K562 (cell line): ENCODE measurements at regions not wholly inside any gene's neighbourhood (a gene's known extent, or its start where the extent isn't known, plus 50 kb on each side); places are given as distances from the start of the nearest gene placed in this dataset.

ENCODE experiments used
- ATAC-seq: fragments of 200-7000 bp; cut with Tn5 transposase; 3 replicates; pipeline ENCODE4 v1.9.1; 2020; ENCODE audit warnings: moderate library complexity
- BruUV-seq: library from RNA; stranded (reverse); fragments of 400-500 nt; replicated peaks from 2 replicates; lab custom pipeline; 2021; lab: Mats Ljungman, UMichigan
- CTCF ChIA-PET: fragments of 300-600 bp; formaldehyde crosslinking; extraction: SDS; loops from one replicate; lab custom pipeline; 2021; ENCODE audit warnings: low intra/inter-chr PET ratio; lab: Yijun Ruan, JAX
- POLR2A ChIA-PET: fragments of 300-600, 350-650 bp; sonication (Branson Sonifier 250); formaldehyde crosslinking; extraction: SDS; loops from one replicate; lab custom pipeline; 2021; ENCODE audit warnings: antibody characterized with exemption, inconsistent platforms; lab: Yijun Ruan, JAX
- DNase-seq, 4 experiments: peaks; one replicate each; pipeline versions ENCODE4 v3.0.0 to v3.0.0-alpha.2; 2011 to 2018; ENCODE audit warnings: low spot score in 3 of 4, mixed read lengths in 3 of 4; ENCODE audit errors: extremely low read depth in 1 of 4
- FAIRE-seq: peaks from 2 replicates; lab custom pipeline; 2011; peaks lifted over from hg19 to GRCh38; lab: Jason Lieb, UNC
- H2AFZ ChIP-seq: 2 replicates; pipeline ENCODE4 v1.6.0; 2011; ENCODE audit warnings: low read depth, low read length, control low read depth, inconsistent platforms
- H3K27ac ChIP-seq: fragments of 200-600 bp; 3 replicates; pipeline ENCODE4 v1.8.0; 2011; ENCODE audit warnings: low read depth, mild to moderate bottlenecking, control low read depth, inconsistent platforms, low read length, moderate library complexity, mixed read lengths; ENCODE audit errors: extremely low read depth
- H3K27me3 ChIP-seq, 2 experiments: fragments of 300-600 bp in 1 of 2; 2 replicates in 1 of 2; 3 replicates in 1 of 2; pipeline versions ENCODE4 v1.6.0 to v1.8.0; 2011; ENCODE audit warnings: inconsistent platforms in 2 of 2, low read length in 2 of 2, mild to moderate bottlenecking in 1 of 2, mixed read lengths in 1 of 2, moderate library complexity in 1 of 2; ENCODE audit not compliant: control insufficient read depth in 2 of 2, insufficient read depth in 2 of 2
- H3K36me3 ChIP-seq: fragments of 300-600 bp; 3 replicates; pipeline ENCODE4 v1.8.0; 2011; ENCODE audit warnings: mild to moderate bottlenecking, low read length, inconsistent platforms; ENCODE audit not compliant: control insufficient read depth, insufficient read depth
- H3K4me1 ChIP-seq, 2 experiments: fragments of 200-600 bp in 1 of 2; replicated peaks in 1 of 2; 2 replicates in 1 of 2; 3 replicates in 1 of 2; pipeline versions ENCODE4 v1.5.1 to v1.8.0; 2011; ENCODE audit warnings: inconsistent platforms in 2 of 2, low read length in 2 of 2, mild to moderate bottlenecking in 1 of 2, mixed read lengths in 1 of 2, moderate library complexity in 1 of 2; ENCODE audit not compliant: control insufficient read depth in 2 of 2, insufficient read depth in 2 of 2
- H3K4me2 ChIP-seq: 2 replicates; pipeline ENCODE4 v1.6.1; 2011; ENCODE audit warnings: low read length, control low read depth, inconsistent platforms, mixed read lengths; ENCODE audit not compliant: insufficient read depth
- H3K4me3 ChIP-seq: fragments of 200-600 bp; sonication (generic), shearing (Covaris generic); 2 replicates; pipeline ENCODE4 v1.5.1; 2016; ENCODE audit warnings: control low read depth, inconsistent platforms
- H3K79me2 ChIP-seq: fragments of 200-600 bp; 3 replicates; pipeline ENCODE4 v1.8.0; 2011; ENCODE audit warnings: low read length, inconsistent platforms; ENCODE audit not compliant: control insufficient read depth, insufficient read depth
- H3K9ac ChIP-seq, 2 experiments: 2 replicates each; pipeline versions ENCODE4 v1.6.0 to v1.6.1; 2011; ENCODE audit warnings: low read depth in 2 of 2, low read length in 2 of 2, control low read depth in 1 of 2, inconsistent platforms in 1 of 2, mild to moderate bottlenecking in 1 of 2, mixed read lengths in 1 of 2; ENCODE audit not compliant: insufficient read depth in 1 of 2
- H3K9me1 ChIP-seq: one replicate; pipeline ENCODE4 v1.6.0; 2011; ENCODE audit warnings: inconsistent platforms, mild to moderate bottlenecking, low read length, moderate library complexity; ENCODE audit not compliant: control insufficient read depth, insufficient read depth
- H3K9me3 ChIP-seq: replicated peaks from 2 replicates; pipeline ENCODE4 v1.5.1; 2011; ENCODE audit warnings: low read depth, low read length, inconsistent platforms; ENCODE audit not compliant: control insufficient read depth, insufficient read depth
- H4K20me1 ChIP-seq: replicated peaks from 2 replicates; pipeline ENCODE4 v1.6.1; 2011; ENCODE audit warnings: low read length, inconsistent platforms, mixed read lengths; ENCODE audit not compliant: control insufficient read depth, insufficient read depth
- CSDE1 ChIP-seq, 2 experiments: fragments of 450-650 bp; IDR thresholded peaks; 2 replicates each; pipeline ENCODE4 v1.6.1; 2016; ENCODE audit warnings: mild to moderate bottlenecking in 1 of 2
- DIDO1 ChIP-seq: fragments of 450-650 bp; IDR thresholded peaks from 2 replicates; pipeline ENCODE4 v1.6.1; 2016; ENCODE audit warnings: low read depth, missing biosample characterization, missing genetic modification characterization
- E2F3 ChIP-seq: fragments of 250-450 bp; sonication (Bioruptor Pico); IDR thresholded peaks from 2 replicates; pipeline ENCODE4 v1.4.0; 2020; ENCODE audit warnings: mild to moderate bottlenecking
- ELF4 ChIP-seq: fragments of 450-650 bp; formaldehyde crosslinking; IDR thresholded peaks from 2 replicates; pipeline ENCODE4 v1.4.0; 2022; ENCODE audit warnings: missing genetic modification characterization
- ETV6 ChIP-seq, 3 experiments: fragments of 150-350 bp in 1 of 3; sonication (generic) in 1 of 3; formaldehyde crosslinking in 1 of 3; IDR thresholded peaks; 2 replicates each; pipeline versions ENCODE4 v1.6.1 to v1.8.0; 2014 to 2022; ENCODE audit warnings: borderline replicate concordance in 2 of 3, low read depth in 2 of 3, antibody characterized with exemption in 1 of 3, low read length in 1 of 3, mild to moderate bottlenecking in 1 of 3, missing genetic modification reagents in 1 of 3
- GATAD2A ChIP-seq: fragments of 450-650 bp; IDR thresholded peaks from 2 replicates; pipeline ENCODE4 v1.6.1; 2017
- MTA2 ChIP-seq: fragments of 450-650 bp; IDR thresholded peaks from 2 replicates; pipeline ENCODE4 v1.6.1; 2016; ENCODE audit warnings: low read depth
- MTF1 ChIP-seq: fragments of 250-450 bp; sonication (Bioruptor Pico); IDR thresholded peaks from 2 replicates; pipeline ENCODE4 v1.9.0; 2021; ENCODE audit warnings: moderate library complexity, mild to moderate bottlenecking, inconsistent platforms, borderline replicate concordance
- RBFOX2 ChIP-seq: fragments of 200-400 bp; formaldehyde crosslinking; IDR thresholded peaks from 2 replicates; pipeline ENCODE4 v1.6.1; 2017; ENCODE audit warnings: low read depth, mild to moderate bottlenecking, low read length, moderate library complexity
- RFX1 ChIP-seq: fragments of 450-650 bp; IDR thresholded peaks from 2 replicates; pipeline ENCODE4 v1.6.1; 2016; ENCODE audit warnings: mild to moderate bottlenecking, moderate library complexity
- SMAD1 ChIP-seq: fragments of 150-350 bp; IDR thresholded peaks from 2 replicates; pipeline ENCODE4 v1.6.1; 2014; ENCODE audit warnings: low read length, low read depth; ENCODE audit not compliant: partially characterized antibody
- SMAD3 ChIP-seq: fragments of 450-650 bp; formaldehyde crosslinking; conservative IDR thresholded peaks from 2 replicates; pipeline ENCODE4 v1.4.0; 2020; ENCODE audit warnings: mild to moderate bottlenecking
- ZNF75A ChIP-seq: fragments of 450-650 bp; formaldehyde crosslinking; IDR thresholded peaks from 2 replicates; pipeline ENCODE4 v1.4.0; 2020; ENCODE audit warnings: mild to moderate bottlenecking
- in situ Hi-C: fragments of 300-500 bp; cut with MboI; formaldehyde crosslinking; loops from 4 replicates; pipeline ENCODE4 v1.15.0; 2018; ENCODE audit warnings: inconsistent platforms, mixed read lengths
- intact Hi-C: fragments of 100-400 bp; cut with micrococcal nuclease; formaldehyde crosslinking; loops from 2 replicates; pipeline ENCODE4 v1.14.2; 2022
- TF ChIP-seq, protein P1 (sequence below): fragments of 250-450 bp; sonication (Bioruptor Pico); IDR thresholded peaks from 2 replicates; pipeline ENCODE4 v1.8.0; 2022; ENCODE audit warnings: inconsistent platforms, mild to moderate bottlenecking, moderate library complexity, borderline replicate concordance
- TF ChIP-seq, protein P2 (sequence below): fragments of 250-450 bp; sonication (Bioruptor Pico); IDR thresholded peaks from 2 replicates; pipeline ENCODE4 v1.8.0; 2022; ENCODE audit warnings: inconsistent platforms
- TF ChIP-seq, protein P3 (sequence below): sonication (generic); formaldehyde crosslinking; IDR thresholded peaks from 2 replicates; pipeline ENCODE4 v1.8.0; 2022; ENCODE audit warnings: mild to moderate bottlenecking, missing genetic modification reagents

DNA sequence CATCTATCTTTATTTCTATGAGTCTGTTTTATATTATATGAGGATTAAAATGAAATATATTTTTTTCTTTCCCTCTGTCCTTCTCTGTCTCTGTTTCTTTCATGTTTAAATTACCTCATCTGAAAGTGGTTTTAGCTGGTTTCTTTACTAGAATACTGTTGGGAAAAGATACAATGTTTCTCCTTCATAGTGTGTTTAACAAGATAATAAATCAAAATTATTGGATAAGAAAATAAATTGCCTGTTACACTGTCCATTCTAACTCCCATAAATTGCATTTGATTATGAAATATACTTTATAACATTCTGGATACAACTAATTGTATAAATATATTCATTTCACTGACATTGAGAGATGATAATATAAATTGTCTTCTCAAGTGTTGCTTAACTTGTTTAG lies 1168.0 kb downstream of the PLA2G4A start:
- ChIA-PET CTCF (no interaction called here), POLR2A (no interaction called here)
- Histone ChIP-seq H3K9ac (no peak overlapping the region), H3K27ac (no peak overlapping the region), H3K27me3 (no peaks in the 10 kb centered on the region), H3K9me3 (no peaks in the 10 kb centered on the region), H3K9me1 (no peaks in the 10 kb centered on the region), H2AFZ (no peak overlapping the region), H3K4me3 (no peak overlapping the region), H3K36me3 (no peaks in the 10 kb centered on the region), H3K4me1 (no peaks in the 10 kb centered on the region), H3K79me2 (no peaks in the 10 kb centered on the region), H4K20me1 (no peaks in the 10 kb centered on the region), H3K4me2 (no peak overlapping the region)
- DNase-seq (no peak), ATAC-seq (no peak), FAIRE-seq (no peak)
- intact Hi-C loops, result no loop called here
- BruUV-seq, result no TSS peak
- in situ Hi-C loops, result no loop called here
- TF ChIP-seq E2F3 (CRISPR knock-in tag) (no peak), CSDE1 (IDR thresholded peaks at IDR 0.05) (no peak), ETV6 (IDR thresholded peaks at IDR 0.05; ENCODE audit: borderline replicate concordance in 1 of 2, low read depth in 2 of 2, low read length in 1 of 2) (no peak), ETV6 (CRISPR knock-in tag; IDR thresholded peaks at IDR 0.05; ENCODE audit: borderline replicate concordance) (no peak), MTF1 (CRISPR knock-in tag) (no peak), ZNF75A (no peak), ELF4 (no peak), GATAD2A (no peak), SMAD1 (no peak), MTA2 (no peak), RBFOX2 (no peak), DIDO1 (tag) (no peak), SMAD3 (CRISPR knock-in tag) (no peak), RFX1 (no peak)
- TF ChIP-seq, protein P1, sequence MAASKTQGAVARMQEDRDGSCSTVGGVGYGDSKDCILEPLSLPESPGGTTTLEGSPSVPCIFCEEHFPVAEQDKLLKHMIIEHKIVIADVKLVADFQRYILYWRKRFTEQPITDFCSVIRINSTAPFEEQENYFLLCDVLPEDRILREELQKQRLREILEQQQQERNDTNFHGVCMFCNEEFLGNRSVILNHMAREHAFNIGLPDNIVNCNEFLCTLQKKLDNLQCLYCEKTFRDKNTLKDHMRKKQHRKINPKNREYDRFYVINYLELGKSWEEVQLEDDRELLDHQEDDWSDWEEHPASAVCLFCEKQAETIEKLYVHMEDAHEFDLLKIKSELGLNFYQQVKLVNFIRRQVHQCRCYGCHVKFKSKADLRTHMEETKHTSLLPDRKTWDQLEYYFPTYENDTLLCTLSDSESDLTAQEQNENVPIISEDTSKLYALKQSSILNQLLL (CRISPR knock-in tag), result no peak
- TF ChIP-seq, protein P2, sequence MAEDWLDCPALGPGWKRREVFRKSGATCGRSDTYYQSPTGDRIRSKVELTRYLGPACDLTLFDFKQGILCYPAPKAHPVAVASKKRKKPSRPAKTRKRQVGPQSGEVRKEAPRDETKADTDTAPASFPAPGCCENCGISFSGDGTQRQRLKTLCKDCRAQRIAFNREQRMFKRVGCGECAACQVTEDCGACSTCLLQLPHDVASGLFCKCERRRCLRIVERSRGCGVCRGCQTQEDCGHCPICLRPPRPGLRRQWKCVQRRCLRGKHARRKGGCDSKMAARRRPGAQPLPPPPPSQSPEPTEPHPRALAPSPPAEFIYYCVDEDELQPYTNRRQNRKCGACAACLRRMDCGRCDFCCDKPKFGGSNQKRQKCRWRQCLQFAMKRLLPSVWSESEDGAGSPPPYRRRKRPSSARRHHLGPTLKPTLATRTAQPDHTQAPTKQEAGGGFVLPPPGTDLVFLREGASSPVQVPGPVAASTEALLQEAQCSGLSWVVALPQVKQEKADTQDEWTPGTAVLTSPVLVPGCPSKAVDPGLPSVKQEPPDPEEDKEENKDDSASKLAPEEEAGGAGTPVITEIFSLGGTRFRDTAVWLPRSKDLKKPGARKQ (CRISPR knock-in tag), result no peak
- TF ChIP-seq, protein P3, sequence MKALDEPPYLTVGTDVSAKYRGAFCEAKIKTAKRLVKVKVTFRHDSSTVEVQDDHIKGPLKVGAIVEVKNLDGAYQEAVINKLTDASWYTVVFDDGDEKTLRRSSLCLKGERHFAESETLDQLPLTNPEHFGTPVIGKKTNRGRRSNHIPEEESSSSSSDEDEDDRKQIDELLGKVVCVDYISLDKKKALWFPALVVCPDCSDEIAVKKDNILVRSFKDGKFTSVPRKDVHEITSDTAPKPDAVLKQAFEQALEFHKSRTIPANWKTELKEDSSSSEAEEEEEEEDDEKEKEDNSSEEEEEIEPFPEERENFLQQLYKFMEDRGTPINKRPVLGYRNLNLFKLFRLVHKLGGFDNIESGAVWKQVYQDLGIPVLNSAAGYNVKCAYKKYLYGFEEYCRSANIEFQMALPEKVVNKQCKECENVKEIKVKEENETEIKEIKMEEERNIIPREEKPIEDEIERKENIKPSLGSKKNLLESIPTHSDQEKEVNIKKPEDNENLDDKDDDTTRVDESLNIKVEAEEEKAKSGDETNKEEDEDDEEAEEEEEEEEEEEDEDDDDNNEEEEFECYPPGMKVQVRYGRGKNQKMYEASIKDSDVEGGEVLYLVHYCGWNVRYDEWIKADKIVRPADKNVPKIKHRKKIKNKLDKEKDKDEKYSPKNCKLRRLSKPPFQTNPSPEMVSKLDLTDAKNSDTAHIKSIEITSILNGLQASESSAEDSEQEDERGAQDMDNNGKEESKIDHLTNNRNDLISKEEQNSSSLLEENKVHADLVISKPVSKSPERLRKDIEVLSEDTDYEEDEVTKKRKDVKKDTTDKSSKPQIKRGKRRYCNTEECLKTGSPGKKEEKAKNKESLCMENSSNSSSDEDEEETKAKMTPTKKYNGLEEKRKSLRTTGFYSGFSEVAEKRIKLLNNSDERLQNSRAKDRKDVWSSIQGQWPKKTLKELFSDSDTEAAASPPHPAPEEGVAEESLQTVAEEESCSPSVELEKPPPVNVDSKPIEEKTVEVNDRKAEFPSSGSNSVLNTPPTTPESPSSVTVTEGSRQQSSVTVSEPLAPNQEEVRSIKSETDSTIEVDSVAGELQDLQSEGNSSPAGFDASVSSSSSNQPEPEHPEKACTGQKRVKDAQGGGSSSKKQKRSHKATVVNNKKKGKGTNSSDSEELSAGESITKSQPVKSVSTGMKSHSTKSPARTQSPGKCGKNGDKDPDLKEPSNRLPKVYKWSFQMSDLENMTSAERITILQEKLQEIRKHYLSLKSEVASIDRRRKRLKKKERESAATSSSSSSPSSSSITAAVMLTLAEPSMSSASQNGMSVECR (CRISPR knock-in tag), result no peak
